Epithelial cell of proximal tubule (primary cell): ENCODE measurements at regions not wholly inside any gene's neighbourhood (a gene's known extent, or its start where the extent isn't known, plus 50 kb on each side); places are given as distances from the start of the nearest gene placed in this dataset.

Experiments used
- DNase-seq: peaks from one replicate; pipeline ENCODE4 v3.0.0-alpha.2; 2011; ENCODE audit warnings: low read depth
- H3K4me3 ChIP-seq: 2 replicates; pipeline ENCODE4 v1.5.1; 2011; ENCODE audit warnings: low read depth, mild to moderate bottlenecking, low read length
- TF ChIP-seq, protein P1 (sequence below): conservative IDR thresholded peaks from 2 replicates; pipeline ENCODE4 v1.5.1; 2012; ENCODE audit warnings: low read depth, mild to moderate bottlenecking, low read length

- DNase-seq = no peak
- TF ChIP-seq, protein P1, sequence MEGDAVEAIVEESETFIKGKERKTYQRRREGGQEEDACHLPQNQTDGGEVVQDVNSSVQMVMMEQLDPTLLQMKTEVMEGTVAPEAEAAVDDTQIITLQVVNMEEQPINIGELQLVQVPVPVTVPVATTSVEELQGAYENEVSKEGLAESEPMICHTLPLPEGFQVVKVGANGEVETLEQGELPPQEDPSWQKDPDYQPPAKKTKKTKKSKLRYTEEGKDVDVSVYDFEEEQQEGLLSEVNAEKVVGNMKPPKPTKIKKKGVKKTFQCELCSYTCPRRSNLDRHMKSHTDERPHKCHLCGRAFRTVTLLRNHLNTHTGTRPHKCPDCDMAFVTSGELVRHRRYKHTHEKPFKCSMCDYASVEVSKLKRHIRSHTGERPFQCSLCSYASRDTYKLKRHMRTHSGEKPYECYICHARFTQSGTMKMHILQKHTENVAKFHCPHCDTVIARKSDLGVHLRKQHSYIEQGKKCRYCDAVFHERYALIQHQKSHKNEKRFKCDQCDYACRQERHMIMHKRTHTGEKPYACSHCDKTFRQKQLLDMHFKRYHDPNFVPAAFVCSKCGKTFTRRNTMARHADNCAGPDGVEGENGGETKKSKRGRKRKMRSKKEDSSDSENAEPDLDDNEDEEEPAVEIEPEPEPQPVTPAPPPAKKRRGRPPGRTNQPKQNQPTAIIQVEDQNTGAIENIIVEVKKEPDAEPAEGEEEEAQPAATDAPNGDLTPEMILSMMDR = no peak
- H3K4me3 ChIP-seq = no peak overlapping the region
Measured at GRCh38 chr2:234438305-234438977, 58.4 kb downstream of the ARL4C start.

- DNase-seq = no peak
- TF ChIP-seq, protein P1 = no peak
- no peak overlapping the region for H3K4me3 ChIP-seq
Measured at GRCh38 chr2:234437642-234438304, 59.1 kb downstream of the ARL4C start.

- TF ChIP-seq, protein P1 = no peak
- no peak for DNase-seq
- H3K4me3 ChIP-seq = no peak overlapping the region
Measured at GRCh38 chr2:234436482-234436837, 60.4 kb downstream of the ARL4C start.

DNA sequence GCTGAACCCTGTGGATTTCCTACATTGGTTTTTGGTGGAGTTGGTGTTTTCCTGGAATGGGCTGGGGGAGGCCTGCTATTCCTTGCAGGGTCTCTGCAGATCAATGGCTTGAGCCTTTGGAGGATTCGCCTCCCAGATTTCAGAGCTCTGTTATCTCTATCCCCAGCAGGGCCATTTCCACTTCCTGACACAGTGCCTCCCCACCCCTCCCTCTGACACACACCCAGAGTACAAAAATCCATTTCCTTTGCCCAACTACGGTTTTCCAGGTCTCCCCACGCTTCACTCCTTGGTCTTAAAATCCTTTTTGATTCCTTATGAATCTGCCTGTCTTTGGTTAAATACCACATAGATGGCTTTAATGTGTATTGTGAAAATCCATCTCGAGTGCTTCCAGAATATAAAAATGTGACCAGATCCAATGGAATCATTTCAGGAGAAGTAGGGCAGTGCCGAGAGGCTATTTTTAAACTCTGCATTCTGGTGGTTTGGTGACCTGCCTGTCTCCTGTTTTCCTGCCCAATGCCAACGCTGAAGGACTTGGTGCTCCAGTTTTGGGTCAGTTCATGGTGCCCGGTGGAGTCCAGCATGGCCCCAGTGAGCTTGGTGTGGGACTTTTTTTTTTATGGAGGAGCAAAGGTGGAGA is 60.9 kb downstream of the ARL4C start:
- no peak for DNase-seq
- no peak overlapping the region for H3K4me3 ChIP-seq
- TF ChIP-seq, protein P1 = no peak

- no peak overlapping the region for H3K4me3 ChIP-seq
- TF ChIP-seq, protein P1 = no peak
- no peak for DNase-seq
Measured at GRCh38 chr2:234433201-234433600, 63.7 kb downstream of the ARL4C start.

GRCh38 chr2:234430871-234431270 is 66.0 kb downstream of the ARL4C start:
- H3K4me3 ChIP-seq = no peak overlapping the region

More at GRCh38 chr2:234430871-234431270, 66.0 kb downstream of the ARL4C start:
- DNase-seq = no peak
- TF ChIP-seq, protein P1 = no peak
